ENCODE measurements at regions not wholly inside any gene's neighbourhood (a gene's known extent, or its start where the extent isn't known, plus 50 kb on each side); places are given as distances from the start of the nearest gene placed in this dataset.

DNA sequence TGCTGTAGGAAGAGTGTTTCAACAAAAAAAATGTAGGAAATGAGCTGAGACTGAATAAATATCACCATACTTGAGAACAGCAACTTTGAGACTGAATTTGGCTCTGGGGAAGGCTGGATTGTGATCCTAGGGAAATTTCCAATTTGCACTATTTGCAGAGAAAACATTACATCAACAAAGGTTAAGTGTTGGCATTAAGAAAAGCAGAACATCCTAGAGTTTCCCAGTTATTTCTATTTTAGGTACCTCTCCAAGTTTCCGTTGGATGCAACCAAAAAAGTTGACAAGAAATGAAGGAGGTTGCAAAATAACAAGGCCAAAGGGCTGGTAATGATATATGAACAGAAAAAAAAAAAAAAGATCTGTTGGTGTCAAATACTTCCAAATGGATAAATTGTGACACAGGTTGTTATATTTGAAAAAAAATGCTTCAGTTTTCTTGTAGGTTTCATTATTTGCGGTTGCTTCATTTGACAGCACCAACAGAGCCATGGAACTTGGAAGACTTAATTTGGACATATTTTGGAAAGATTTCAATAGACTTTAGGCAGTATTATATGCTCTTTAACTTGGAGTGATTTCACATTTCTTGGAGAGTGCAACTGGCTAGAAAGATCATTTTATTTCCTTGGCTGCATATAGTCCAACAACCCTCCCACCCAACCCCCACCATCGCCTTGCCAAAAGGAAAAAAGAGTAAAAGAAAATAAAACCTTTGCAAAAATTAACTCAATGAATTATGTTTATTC, 230.8 kb downstream of the ZNF608 start:
- H3K4me3 ChIP-seq (ENCODE audit: low read depth, low read length) = no peak overlapping the region
- TF ChIP-seq, protein P1, sequence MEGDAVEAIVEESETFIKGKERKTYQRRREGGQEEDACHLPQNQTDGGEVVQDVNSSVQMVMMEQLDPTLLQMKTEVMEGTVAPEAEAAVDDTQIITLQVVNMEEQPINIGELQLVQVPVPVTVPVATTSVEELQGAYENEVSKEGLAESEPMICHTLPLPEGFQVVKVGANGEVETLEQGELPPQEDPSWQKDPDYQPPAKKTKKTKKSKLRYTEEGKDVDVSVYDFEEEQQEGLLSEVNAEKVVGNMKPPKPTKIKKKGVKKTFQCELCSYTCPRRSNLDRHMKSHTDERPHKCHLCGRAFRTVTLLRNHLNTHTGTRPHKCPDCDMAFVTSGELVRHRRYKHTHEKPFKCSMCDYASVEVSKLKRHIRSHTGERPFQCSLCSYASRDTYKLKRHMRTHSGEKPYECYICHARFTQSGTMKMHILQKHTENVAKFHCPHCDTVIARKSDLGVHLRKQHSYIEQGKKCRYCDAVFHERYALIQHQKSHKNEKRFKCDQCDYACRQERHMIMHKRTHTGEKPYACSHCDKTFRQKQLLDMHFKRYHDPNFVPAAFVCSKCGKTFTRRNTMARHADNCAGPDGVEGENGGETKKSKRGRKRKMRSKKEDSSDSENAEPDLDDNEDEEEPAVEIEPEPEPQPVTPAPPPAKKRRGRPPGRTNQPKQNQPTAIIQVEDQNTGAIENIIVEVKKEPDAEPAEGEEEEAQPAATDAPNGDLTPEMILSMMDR (conservative IDR thresholded peaks at IDR 0.05; ENCODE audit: low read depth, low read length) = no peak
- DNase-seq (ENCODE audit: low read depth) = no peak

DNA sequence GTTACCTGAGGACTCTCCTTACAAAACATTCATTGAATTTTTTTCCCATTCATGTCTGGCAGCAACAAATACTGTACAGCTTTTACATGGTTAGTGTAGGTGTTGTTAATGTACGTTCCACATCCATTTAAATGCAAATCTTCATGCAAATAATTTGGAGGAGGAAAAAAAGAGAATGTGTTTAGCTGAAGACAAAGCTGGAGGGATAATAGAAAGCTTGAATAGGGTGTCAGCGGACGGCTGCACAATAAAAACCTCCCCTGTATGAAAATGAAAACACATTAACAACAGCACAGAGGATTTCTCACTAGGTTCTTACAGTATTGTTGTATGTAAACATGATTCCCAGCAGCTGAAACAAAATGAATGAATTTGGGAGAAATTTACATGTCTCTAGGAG, 231.5 kb downstream of the ZNF608 start:
- DNase-seq (ENCODE audit: low read depth) = no peak
- no peak overlapping the region for H3K4me3 ChIP-seq (ENCODE audit: low read depth, low read length)
- TF ChIP-seq, protein P1 (conservative IDR thresholded peaks at IDR 0.05; ENCODE audit: low read depth, low read length) = no peak

DNA sequence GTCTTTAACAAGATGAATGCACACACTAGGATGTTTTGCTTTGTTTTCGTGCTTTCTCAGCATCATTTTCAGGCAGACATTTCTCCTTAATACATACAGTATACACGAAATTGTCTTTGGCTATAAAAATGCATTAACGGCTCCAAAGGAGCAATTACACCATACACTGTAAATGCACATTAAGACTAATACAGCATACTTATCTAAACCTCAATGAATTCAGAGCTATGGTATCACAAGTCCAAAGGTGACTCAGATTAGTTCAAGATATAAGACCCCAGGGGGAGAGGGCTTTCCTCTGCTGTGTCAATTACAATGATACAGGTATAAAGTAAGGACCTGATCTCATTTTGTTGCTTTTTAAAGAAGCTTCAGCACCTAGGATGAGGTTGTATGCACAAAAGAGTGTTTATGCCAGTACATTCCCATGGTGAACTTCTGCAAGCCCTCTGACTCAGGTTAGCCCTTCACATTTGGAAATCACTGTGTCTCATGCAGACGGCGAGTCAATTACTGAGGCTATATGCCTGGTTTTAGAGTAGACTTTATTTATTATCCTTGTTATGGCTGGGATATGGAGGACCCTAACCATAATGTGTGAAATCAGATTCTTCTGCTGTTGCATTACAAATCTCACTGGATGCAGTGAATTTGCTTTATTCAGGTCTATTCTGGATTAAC, 233.3 kb downstream of the ZNF608 start:
- TF ChIP-seq, protein P1 (conservative IDR thresholded peaks at IDR 0.05; ENCODE audit: low read depth, low read length) = no peak
- no peak overlapping the region for H3K4me3 ChIP-seq (ENCODE audit: low read depth, low read length)
- peak; percentile 37 for DNase-seq (ENCODE audit: low read depth)

DNA sequence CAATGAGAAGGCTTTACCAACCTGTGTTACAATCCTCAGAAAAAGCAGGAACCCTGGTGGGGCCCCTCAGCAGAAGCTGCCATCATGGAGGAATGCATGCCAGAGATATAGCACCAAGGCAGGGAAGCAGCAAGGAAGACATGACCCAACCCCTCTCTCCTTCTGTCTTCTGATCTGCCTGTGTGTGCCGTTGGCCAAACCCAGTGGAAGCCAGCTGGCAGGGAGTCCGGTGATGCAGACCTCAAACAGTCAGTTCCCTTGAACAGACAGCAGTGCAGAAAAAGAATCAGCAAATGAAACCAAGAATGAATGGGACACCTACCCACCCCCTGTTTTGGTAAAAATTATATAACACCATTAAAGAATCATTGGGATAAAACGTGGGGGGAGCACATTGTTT, 234.2 kb downstream of the ZNF608 start:
- H3K4me3 ChIP-seq (ENCODE audit: low read depth, low read length) = no peak overlapping the region
- TF ChIP-seq, protein P1 (conservative IDR thresholded peaks at IDR 0.05; ENCODE audit: low read depth, low read length) = no peak
- no peak for DNase-seq (ENCODE audit: low read depth)

DNA sequence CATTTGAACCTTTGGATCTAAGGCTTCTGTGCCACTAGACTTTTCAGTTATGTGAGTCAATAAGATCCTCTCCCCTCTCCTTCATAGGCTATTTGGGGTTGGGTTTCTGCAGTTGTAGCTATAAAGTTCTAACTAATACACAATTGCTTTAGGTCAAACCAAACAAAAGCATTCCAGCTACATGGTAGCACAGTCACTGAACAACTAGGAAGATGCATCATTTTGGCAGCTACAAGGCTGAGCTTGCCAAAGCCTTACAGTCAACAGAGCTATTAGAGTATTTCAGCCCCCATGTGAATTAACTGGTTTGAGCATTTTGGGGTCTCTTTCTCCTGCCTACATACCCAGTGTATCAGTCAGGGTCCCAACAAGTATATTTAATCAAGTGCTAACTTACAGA, 234.6 kb downstream of the ZNF608 start:
- no peak overlapping the region for H3K4me3 ChIP-seq (ENCODE audit: low read depth, low read length)
- no peak for DNase-seq (ENCODE audit: low read depth)
- TF ChIP-seq, protein P1 (conservative IDR thresholded peaks at IDR 0.05; ENCODE audit: low read depth, low read length) = no peak

DNA sequence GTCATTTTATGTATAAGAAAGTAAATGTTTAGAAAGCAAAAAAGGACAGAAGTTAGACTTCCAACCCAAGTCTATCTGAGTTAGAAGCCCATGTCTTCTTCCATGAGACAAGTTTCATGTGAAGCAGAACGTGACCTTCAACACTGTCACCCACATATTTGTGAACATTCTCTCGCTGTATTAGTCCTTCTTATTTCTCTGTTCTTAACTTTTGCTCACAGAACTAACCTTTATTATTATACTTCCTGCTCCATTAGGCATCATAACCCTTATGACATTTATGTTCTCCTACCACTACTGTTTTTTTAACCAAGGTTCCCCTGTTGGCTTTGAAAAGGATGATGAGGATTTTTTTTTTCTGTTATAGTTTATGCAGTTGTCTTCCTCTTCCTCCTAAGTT, 238.8 kb downstream of the ZNF608 start:
- H3K4me3 ChIP-seq (ENCODE audit: low read depth, low read length) = no peak overlapping the region
- no peak for DNase-seq (ENCODE audit: low read depth)
- TF ChIP-seq, protein P1 (conservative IDR thresholded peaks at IDR 0.05; ENCODE audit: low read depth, low read length) = no peak

Data from choroid plexus epithelial cell (primary cell).